IMR-90 (cell line): ENCODE measurements at regions not wholly inside any gene's neighbourhood (a gene's known extent, or its start where the extent isn't known, plus 50 kb on each side); places are given as distances from the start of the nearest gene placed in this dataset.

Experiments used
- ATAC-seq: fragments of 200-7000 bp; cut with Tn5 transposase; 2 replicates; pipeline ENCODE4 v1.9.1; 2020; ENCODE audit warnings: low read depth, mild to moderate bottlenecking, moderate library complexity
- BruUV-seq: library from RNA; stranded (reverse); fragments of 400-500 nt; replicated peaks from 2 replicates; lab custom pipeline; 2021; lab: Mats Ljungman, UMichigan
- CTCF ChIA-PET: fragments of 300-600 bp; formaldehyde crosslinking; extraction: SDS; loops from one replicate; lab custom pipeline; 2021; ENCODE audit warnings: antibody characterized with exemption; lab: Yijun Ruan, JAX
- POLR2A ChIA-PET: fragments of 300-600 bp; sonication (Branson Sonifier 250); formaldehyde crosslinking; loops from one replicate; lab custom pipeline; 2022; ENCODE audit warnings: antibody characterized with exemption; ENCODE audit not compliant: unreplicated experiment; lab: Charles Lee
- DNase-seq: peaks from one replicate; pipeline ENCODE4 v3.0.0; 2013
- H2AFZ ChIP-seq: replicated peaks from 2 replicates; pipeline ENCODE3; 2013; ENCODE audit warnings: low read length, mild to moderate bottlenecking; ENCODE audit not compliant: poor library complexity
- H2AK5ac ChIP-seq: 2 replicates; pipeline ENCODE4 v1.6.1; 2013; ENCODE audit warnings: low read depth, low read length, inconsistent platforms
- H2AK9ac ChIP-seq: replicated peaks from 2 replicates; pipeline ENCODE3; 2013; ENCODE audit warnings: mild to moderate bottlenecking, low read depth, low read length, moderate library complexity; ENCODE audit not compliant: poor library complexity
- H2BK120ac ChIP-seq: 2 replicates; pipeline ENCODE4 v1.6.1; 2013; ENCODE audit warnings: low read depth, low read length, inconsistent platforms
- H2BK15ac ChIP-seq: 3 replicates; pipeline ENCODE4 v1.6.1; 2013; ENCODE audit warnings: low read depth, low read length, inconsistent platforms
- H2BK20ac ChIP-seq: 2 replicates; pipeline ENCODE4 v1.6.1; 2013; ENCODE audit warnings: low read depth, mild to moderate bottlenecking, inconsistent platforms, low read length, moderate library complexity
- H2BK5ac ChIP-seq: 2 replicates; pipeline ENCODE4 v1.6.1; 2013; ENCODE audit warnings: mild to moderate bottlenecking, low read depth, low read length, inconsistent platforms; ENCODE audit not compliant: poor library complexity, severe bottlenecking
- H3K14ac ChIP-seq: replicated peaks from 2 replicates; pipeline ENCODE4 v1.6.1; 2013; ENCODE audit warnings: low read depth, low read length, inconsistent platforms
- H3K18ac ChIP-seq: 2 replicates; pipeline ENCODE4 v1.6.1; 2013; ENCODE audit warnings: low read depth, low read length, control low read depth
- H3K23ac ChIP-seq: 2 replicates; pipeline ENCODE4 v1.6.1; 2013; ENCODE audit warnings: low read depth, low read length, inconsistent platforms
- H3K27ac ChIP-seq: 2 replicates; pipeline ENCODE4 v1.5.1; 2013; ENCODE audit warnings: mild to moderate bottlenecking, control low read depth, low read length; ENCODE audit not compliant: insufficient read depth
- H3K27me3 ChIP-seq: 2 replicates; pipeline ENCODE4 v1.6.1; 2013; ENCODE audit warnings: low read length; ENCODE audit not compliant: control insufficient read depth, insufficient read depth
- H3K36me3 ChIP-seq: 2 replicates; pipeline ENCODE4 v1.6.1; 2013; ENCODE audit warnings: low read length, mixed read lengths; ENCODE audit not compliant: control insufficient read depth, insufficient read depth
- H3K4ac ChIP-seq: 2 replicates; pipeline ENCODE4 v1.6.1; 2013; ENCODE audit warnings: low read depth, low read length, inconsistent platforms
- H3K4me1 ChIP-seq: 2 replicates; pipeline ENCODE4 v1.6.1; 2013; ENCODE audit warnings: low read length, mixed read lengths; ENCODE audit not compliant: control insufficient read depth, insufficient read depth
- H3K4me2 ChIP-seq: 2 replicates; pipeline ENCODE4 v1.6.1; 2013; ENCODE audit warnings: low read depth, mild to moderate bottlenecking, control low read depth, low read length, moderate library complexity
- H3K4me3 ChIP-seq: 2 replicates; pipeline ENCODE4 v1.5.1; 2013; ENCODE audit warnings: low read depth, mild to moderate bottlenecking, control low read depth, low read length, moderate library complexity; ENCODE audit not compliant: insufficient read depth
- H3K56ac ChIP-seq: 2 replicates; pipeline ENCODE4 v1.6.1; 2013; ENCODE audit warnings: low read length, inconsistent platforms; ENCODE audit not compliant: insufficient read depth; ENCODE audit errors: extremely low read depth
- H3K79me1 ChIP-seq, 2 experiments: 2 replicates each; pipeline ENCODE4 v1.6.1; 2013; ENCODE audit warnings: low read length in 2 of 2, inconsistent platforms in 1 of 2, low read depth in 1 of 2
- H3K9ac ChIP-seq: 2 replicates; pipeline ENCODE4 v1.6.1; 2013; ENCODE audit warnings: low read depth, low read length, control low read depth
- H3K9me1 ChIP-seq: 2 replicates; pipeline ENCODE4 v1.6.1; 2013; ENCODE audit warnings: low read length, inconsistent platforms; ENCODE audit not compliant: insufficient read depth
- H3K9me3 ChIP-seq: 2 replicates; pipeline ENCODE4 v1.6.1; 2013; ENCODE audit warnings: low read length; ENCODE audit not compliant: control insufficient read depth, insufficient read depth
- H4K20me1 ChIP-seq: 2 replicates; pipeline ENCODE4 v1.6.1; 2013; ENCODE audit warnings: low read length, inconsistent platforms; ENCODE audit not compliant: insufficient read depth
- H4K5ac ChIP-seq: 2 replicates; pipeline ENCODE4 v1.6.1; 2013; ENCODE audit warnings: mild to moderate bottlenecking, low read depth, low read length, control low read depth
- H4K8ac ChIP-seq, 2 experiments: 2 replicates each; pipeline ENCODE4 v1.6.1; 2013; ENCODE audit warnings: low read depth in 2 of 2, low read length in 2 of 2, control low read depth in 1 of 2, inconsistent platforms in 1 of 2
- H4K91ac ChIP-seq: 2 replicates; pipeline ENCODE4 v1.6.1; 2013; ENCODE audit warnings: low read depth, low read length, inconsistent platforms; ENCODE audit not compliant: insufficient read depth
- CEBPB ChIP-seq: IDR thresholded peaks from 2 replicates; pipeline ENCODE4 v1.6.1; 2012; ENCODE audit warnings: low read depth, low read length, improper control_type of control experiment
- MAFK ChIP-seq: IDR thresholded peaks from 2 replicates; pipeline ENCODE4 v1.6.1; 2012; ENCODE audit warnings: low read depth, low read length, improper control_type of control experiment
- RFX5 ChIP-seq: IDR thresholded peaks from 2 replicates; pipeline ENCODE4 v1.8.0; 2012; ENCODE audit warnings: low read depth, mild to moderate bottlenecking, low read length, moderate library complexity
- WGBS, 2 experiments: methylation state at CpG; one replicate each; pipeline versions ENCODE4 v1.1.5 to v1.1.7; 2013; ENCODE audit warnings: missing lambda C conversion rate in 2 of 2; ENCODE audit not compliant: insufficient read length in 1 of 2; ENCODE audit errors: extremely low coverage in 2 of 2; 5-methylcytosine and 5-hydroxymethylcytosine counted together
- dilution Hi-C: fragments of 300-500 bp; cut with HindIII; formaldehyde crosslinking; loops from one replicate; pipeline ENCODE4 v1.14.3; 2018; ENCODE audit warnings: low sequenced_read_pairs; ENCODE audit not compliant: unreplicated experiment
- in situ Hi-C: fragments of 300-500 bp; cut with MboI; formaldehyde crosslinking; loops from 3 replicates; pipeline ENCODE4 v1.14.3; 2019; ENCODE audit warnings: low sequenced_read_pairs, inconsistent platforms, mixed read lengths
- intact Hi-C: fragments of 100-400 bp; cut with micrococcal nuclease; formaldehyde crosslinking; loops from 2 replicates; pipeline ENCODE4 v1.10.0; 2022

DNA sequence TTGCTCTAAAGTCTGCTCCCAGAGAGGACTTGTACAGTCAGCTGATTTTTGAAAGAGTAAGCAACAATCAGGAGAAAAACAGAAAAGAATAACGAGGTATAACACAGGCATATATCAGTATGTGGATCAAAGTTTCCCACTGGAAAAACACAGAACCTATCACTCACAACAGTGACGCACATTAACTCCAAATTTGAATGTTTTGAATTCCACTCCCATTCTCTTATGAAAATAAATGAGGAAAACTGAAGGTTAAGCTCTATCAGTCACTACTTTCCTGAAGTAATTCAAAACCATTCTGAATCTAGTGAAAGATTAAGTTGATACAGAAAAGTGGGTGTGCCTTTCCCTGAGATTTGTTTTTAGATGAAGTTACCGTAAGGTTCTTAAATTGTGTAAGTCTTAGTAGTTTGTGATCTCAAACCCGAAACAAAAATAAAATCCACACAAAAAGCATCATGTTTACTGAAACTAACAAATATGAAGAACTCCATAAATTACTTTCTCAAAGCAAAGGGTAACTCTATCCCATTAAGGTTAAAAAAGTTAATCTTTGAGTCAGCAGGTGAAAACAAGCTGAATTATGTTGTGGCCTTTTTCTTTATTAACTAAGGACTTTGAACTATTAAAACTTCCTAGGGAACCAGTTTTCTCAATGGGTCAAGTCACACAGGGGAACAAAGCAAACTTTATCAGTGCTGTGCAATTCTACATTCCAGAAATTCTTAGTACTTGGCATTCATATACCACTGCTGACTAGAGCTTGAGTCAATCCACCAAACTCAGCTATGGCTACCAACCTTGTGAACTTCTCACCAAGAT, 115.7 kb downstream of the OGFRL1 start:
- Histone ChIP-seq H3K9ac (no peak overlapping the region; the same call in 1 of the 2 replicates), H3K4me1 (peaks cover 10% of the 10 kb centered on the region), H3K9me1 (peaks cover 10% of the 10 kb centered on the region), H2BK20ac (no peak overlapping the region; the same call in 1 of the 2 replicates), H3K9me3 (no peaks in the 10 kb centered on the region), H2BK5ac (peak overlapping the region; percentile 64), H3K18ac (peak overlapping the region; percentile 24; the same call in 1 of the 2 replicates), H3K27me3 (no peaks in the 10 kb centered on the region), H4K5ac (peak overlapping the region; percentile 68; the same call in 1 of the 2 replicates), H4K8ac (peak overlapping the region in 1 of 2 experiments; percentile 47; a peak in 2 of 4 replicates), H2AK9ac (no peak overlapping the region), H3K4me3 (0 out of 2 replicates have a peak overlapping the region, but pooled peaks have one; percentile 1), H3K4me2 (peak overlapping the region; percentile 67), H2AK5ac (no peak overlapping the region), H3K79me1 (peaks cover 13 to 38% of the 10 kb centered on the region in 2 experiments; a peak in 3 of 4 replicates), H4K20me1 (no peaks in the 10 kb centered on the region), H2BK15ac (no peak overlapping the region; the same call in 2 of the 3 replicates), H3K23ac (no peak overlapping the region; the same call in 1 of the 2 replicates), H3K56ac (0 out of 2 replicates have a peak overlapping the region, but pooled peaks have one; percentile 13), H3K14ac (0 out of 2 replicates have a peak overlapping the region, but pooled peaks have one; percentile 24), H2AFZ (no peak overlapping the region), H3K4ac (peak overlapping the region; percentile 19; the same call in 1 of the 2 replicates), H4K91ac (no peak overlapping the region), H2BK120ac (peak overlapping the region; percentile 30), H3K27ac (peak overlapping the region; percentile 71; the same call in 1 of the 2 replicates), H3K36me3 (peaks cover 1% of the 10 kb centered on the region; the same call in 1 of the 2 replicates)
- WGBS, 2 experiments = no CpG with 5 or more reads among the region's 4 CpGs
- ChIA-PET POLR2A (interaction anchor here (1.2 kb wide), 1 partner anchor 85 kb away, joined by 3 read pairs; no protein-coding TSS in a partner anchor), CTCF (interaction anchor here (2.2 kb wide), 1 partner anchor 79 kb away, joined by 4 read pairs; no protein-coding TSS in a partner anchor)
- ATAC-seq (peak; percentile 83), DNase-seq (peak; percentile 76)
- dilution Hi-C loops = no loop called here
- intact Hi-C loops = no loop called here
- BruUV-seq = no TSS peak
- peak; percentile 24; the same call in 1 of the 2 replicates for TF ChIP-seq MAFK
- TF ChIP-seq CEBPB = peak; percentile 73
- TF ChIP-seq RFX5 = no peak
- in situ Hi-C loops = no loop called here
